Nephron progenitor cell (in vitro differentiated cells): ENCODE measurements at regions not wholly inside any gene's neighbourhood (a gene's known extent, or its start where the extent isn't known, plus 50 kb on each side); places are given as distances from the start of the nearest gene placed in this dataset.

Experiments
- DNase-seq: peaks from one replicate; pipeline ENCODE4 v3.0.0; 2021
- H3K27ac Mint-ChIP-seq: 2 replicates; pipeline ENCODE4 v1.8.0; 2021; ENCODE audit warnings: mild to moderate bottlenecking, moderate library complexity, mixed read lengths
- H3K27me3 Mint-ChIP-seq: 2 replicates; pipeline ENCODE4 v1.8.0; 2021; ENCODE audit warnings: mild to moderate bottlenecking, low read depth, mixed read lengths; ENCODE audit not compliant: poor library complexity
- H3K36me3 Mint-ChIP-seq: 2 replicates; pipeline ENCODE4 v1.8.0; 2021; ENCODE audit warnings: low read depth, mixed read lengths
- H3K4me1 Mint-ChIP-seq: 2 replicates; pipeline ENCODE4 v1.8.0; 2021; ENCODE audit warnings: mixed read lengths
- H3K4me3 Mint-ChIP-seq: 2 replicates; pipeline ENCODE4 v1.8.0; 2021; ENCODE audit warnings: mild to moderate bottlenecking, moderate library complexity, mixed read lengths
- H3K9me3 Mint-ChIP-seq: 2 replicates; pipeline ENCODE4 v1.8.0; 2021; ENCODE audit warnings: mild to moderate bottlenecking, moderate library complexity, mixed read lengths
- TF ChIP-seq, protein P1 (sequence below): fragments of 200-600 bp; sonication (generic); IDR thresholded peaks from 2 replicates; pipeline ENCODE4 v1.5.0; 2021; ENCODE audit warnings: antibody characterized with exemption

GRCh38 chr2:22501851-22502250, 883.1 kb upstream of the KLHL29 start:
- peaks cover 14% of the 10 kb centered on the region for H3K27me3 Mint-ChIP-seq
- peaks cover 5% of the 10 kb centered on the region for H3K4me1 Mint-ChIP-seq

DNA sequence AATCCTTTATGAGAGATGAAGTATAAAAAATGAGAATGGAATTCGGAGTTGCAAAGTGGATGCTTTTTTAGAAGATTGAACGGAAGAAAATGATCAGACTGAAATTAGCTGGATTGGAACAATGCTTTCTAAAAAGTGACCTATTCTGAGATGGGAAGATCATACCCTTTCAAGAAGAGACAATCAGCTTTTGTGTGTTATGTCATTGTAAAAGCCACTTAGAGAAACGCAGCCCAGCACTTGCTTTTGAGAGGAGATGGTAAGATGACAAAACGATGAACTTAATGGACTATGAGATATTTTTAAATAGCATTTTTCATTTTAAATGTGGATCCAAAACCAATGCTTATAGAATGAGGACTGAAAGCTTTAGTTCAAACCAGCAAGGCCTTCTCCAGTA, 871.4 kb upstream of the KLHL29 start:
- Mint-ChIP-seq H3K36me3 (no peaks in the 10 kb centered on the region), H3K4me3 (no peak overlapping the region), H3K9me3 (no peaks in the 10 kb centered on the region), H3K27ac (no peak overlapping the region), H3K27me3 (peaks cover 4% of the 10 kb centered on the region), H3K4me1 (no peaks in the 10 kb centered on the region)
- DNase-seq, result no peak
- TF ChIP-seq, protein P1, sequence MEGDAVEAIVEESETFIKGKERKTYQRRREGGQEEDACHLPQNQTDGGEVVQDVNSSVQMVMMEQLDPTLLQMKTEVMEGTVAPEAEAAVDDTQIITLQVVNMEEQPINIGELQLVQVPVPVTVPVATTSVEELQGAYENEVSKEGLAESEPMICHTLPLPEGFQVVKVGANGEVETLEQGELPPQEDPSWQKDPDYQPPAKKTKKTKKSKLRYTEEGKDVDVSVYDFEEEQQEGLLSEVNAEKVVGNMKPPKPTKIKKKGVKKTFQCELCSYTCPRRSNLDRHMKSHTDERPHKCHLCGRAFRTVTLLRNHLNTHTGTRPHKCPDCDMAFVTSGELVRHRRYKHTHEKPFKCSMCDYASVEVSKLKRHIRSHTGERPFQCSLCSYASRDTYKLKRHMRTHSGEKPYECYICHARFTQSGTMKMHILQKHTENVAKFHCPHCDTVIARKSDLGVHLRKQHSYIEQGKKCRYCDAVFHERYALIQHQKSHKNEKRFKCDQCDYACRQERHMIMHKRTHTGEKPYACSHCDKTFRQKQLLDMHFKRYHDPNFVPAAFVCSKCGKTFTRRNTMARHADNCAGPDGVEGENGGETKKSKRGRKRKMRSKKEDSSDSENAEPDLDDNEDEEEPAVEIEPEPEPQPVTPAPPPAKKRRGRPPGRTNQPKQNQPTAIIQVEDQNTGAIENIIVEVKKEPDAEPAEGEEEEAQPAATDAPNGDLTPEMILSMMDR, result no peak

More at GRCh38 chr2:22501851-22502250, 883.1 kb upstream of the KLHL29 start:
- H3K9me3 Mint-ChIP-seq, result no peaks in the 10 kb centered on the region
- H3K36me3 Mint-ChIP-seq, result no peaks in the 10 kb centered on the region
- H3K27ac Mint-ChIP-seq, result no peak overlapping the region
- no peak for DNase-seq
- no peak overlapping the region for H3K4me3 Mint-ChIP-seq
- TF ChIP-seq, protein P1, result no peak

GRCh38 chr2:22517141-22517540, 867.8 kb upstream of the KLHL29 start:
- H3K9me3 Mint-ChIP-seq, result no peaks in the 10 kb centered on the region
- H3K36me3 Mint-ChIP-seq, result no peaks in the 10 kb centered on the region
- TF ChIP-seq, protein P1, result no peak
- no peak overlapping the region for H3K27ac Mint-ChIP-seq
- H3K4me3 Mint-ChIP-seq, result no peak overlapping the region
- peaks cover 6% of the 10 kb centered on the region for H3K27me3 Mint-ChIP-seq
- DNase-seq, result no peak
- no peaks in the 10 kb centered on the region for H3K4me1 Mint-ChIP-seq

DNA sequence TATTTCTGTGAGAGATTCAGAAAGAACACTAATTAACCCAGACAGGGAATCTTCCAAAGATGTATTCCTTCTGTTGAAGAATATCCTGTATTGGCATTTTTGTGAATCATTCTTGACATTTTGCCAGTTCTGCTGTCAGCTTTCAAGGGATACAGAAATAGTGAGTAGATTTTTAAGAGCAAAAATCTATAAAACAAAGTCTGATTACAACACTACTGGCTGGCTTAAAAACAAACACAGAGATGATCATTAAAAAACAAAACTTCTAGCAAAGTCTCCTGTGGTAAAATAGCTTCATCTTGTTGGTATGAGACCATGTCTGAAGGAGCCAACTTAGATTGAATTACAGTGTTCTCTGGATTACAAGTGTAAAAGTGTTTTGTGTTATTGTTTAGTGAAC, 866.3 kb upstream of the KLHL29 start:
- DNase-seq, result no peak
- Mint-ChIP-seq H3K27me3 (peaks cover 6% of the 10 kb centered on the region), H3K4me3 (no peak overlapping the region), H3K27ac (no peak overlapping the region), H3K36me3 (no peaks in the 10 kb centered on the region), H3K4me1 (no peaks in the 10 kb centered on the region), H3K9me3 (no peaks in the 10 kb centered on the region)
- TF ChIP-seq, protein P1, result no peak

GRCh38 chr2:22520369-22521288, 864.4 kb upstream of the KLHL29 start:
- no peak for DNase-seq
- H3K9me3 Mint-ChIP-seq, result peaks cover 3% of the 10 kb centered on the region
- TF ChIP-seq, protein P1, result no peak
- H3K36me3 Mint-ChIP-seq, result no peaks in the 10 kb centered on the region
- peaks cover 3% of the 10 kb centered on the region for H3K27me3 Mint-ChIP-seq
- H3K27ac Mint-ChIP-seq, result no peak overlapping the region
- no peaks in the 10 kb centered on the region for H3K4me1 Mint-ChIP-seq
- no peak overlapping the region for H3K4me3 Mint-ChIP-seq

GRCh38 chr2:22521620-22522019, 863.4 kb upstream of the KLHL29 start:
- TF ChIP-seq, protein P1, result no peak
- Mint-ChIP-seq H3K4me3 (no peak overlapping the region), H3K9me3 (peaks cover 3% of the 10 kb centered on the region), H3K36me3 (no peaks in the 10 kb centered on the region), H3K4me1 (no peaks in the 10 kb centered on the region), H3K27ac (no peak overlapping the region), H3K27me3 (peaks cover 3% of the 10 kb centered on the region)
- no peak for DNase-seq
